HepG2 (cell line): ENCODE measurements at regions not wholly inside any gene's neighbourhood (a gene's known extent, or its start where the extent isn't known, plus 50 kb on each side); places are given as distances from the start of the nearest gene placed in this dataset.

ENCODE experiments used
- ATRX ChIP-seq: sonication (generic); formaldehyde crosslinking; IDR thresholded peaks from 2 replicates; pipeline ENCODE4 v1.4.0; 2020; ENCODE audit warnings: missing genetic modification reagents, borderline replicate concordance
- GLMP ChIP-seq: sonication (generic); formaldehyde crosslinking; IDR thresholded peaks from 2 replicates; pipeline ENCODE4 v1.9.0; 2021; ENCODE audit warnings: missing genetic modification reagents, mild to moderate bottlenecking, borderline replicate concordance
- MEF2D ChIP-seq: sonication (generic); formaldehyde crosslinking; IDR thresholded peaks from 2 replicates; pipeline ENCODE4 v1.5.1; 2020; ENCODE audit warnings: mild to moderate bottlenecking, missing genetic modification reagents
- NCOA2 ChIP-seq: sonication (generic); formaldehyde crosslinking; IDR thresholded peaks from 2 replicates; pipeline ENCODE4 v1.8.0; 2022; ENCODE audit warnings: inconsistent platforms
- NR2C2 ChIP-seq: sonication (generic); formaldehyde crosslinking; IDR thresholded peaks from 2 replicates; pipeline ENCODE4 v1.4.0; 2020; ENCODE audit warnings: missing genetic modification reagents, mild to moderate bottlenecking, moderate library complexity, borderline replicate concordance
- NR2F6 ChIP-seq, 2 experiments: IDR thresholded peaks; 2 replicates each; pipeline ENCODE4 v1.6.1; 2016; ENCODE audit warnings: antibody characterized with exemption in 1 of 2, mild to moderate bottlenecking in 1 of 2
- PAF1 ChIP-seq: IDR thresholded peaks from 2 replicates; pipeline ENCODE4 v1.6.1; 2016; ENCODE audit warnings: missing genetic modification reagents, missing compliant biosample characterization
- PAWR ChIP-seq: sonication (generic); formaldehyde crosslinking; IDR thresholded peaks from 2 replicates; pipeline ENCODE4 v1.4.0; 2020; ENCODE audit warnings: missing genetic modification reagents, mild to moderate bottlenecking, borderline replicate concordance
- PAXIP1 ChIP-seq: sonication (generic); formaldehyde crosslinking; conservative IDR thresholded peaks from 2 replicates; pipeline ENCODE4 v1.4.0; 2020; ENCODE audit warnings: mild to moderate bottlenecking, missing genetic modification reagents, moderate library complexity
- RFX1 ChIP-seq: fragments of 450-650 bp; IDR thresholded peaks from 2 replicates; pipeline ENCODE4 v1.6.1; 2017
- TBP ChIP-seq: sonication (generic); formaldehyde crosslinking; IDR thresholded peaks from 2 replicates; pipeline ENCODE4 v1.5.0; 2020; ENCODE audit warnings: missing genetic modification reagents
- TRIM24 ChIP-seq: sonication (generic); formaldehyde crosslinking; IDR thresholded peaks from 2 replicates; pipeline ENCODE4 v1.8.0; 2022; ENCODE audit warnings: mild to moderate bottlenecking, missing genetic modification reagents
- ZFP41 ChIP-seq: sonication (generic); formaldehyde crosslinking; IDR thresholded peaks from 2 replicates; pipeline ENCODE4 v1.4.0; 2020; ENCODE audit warnings: mild to moderate bottlenecking, missing genetic modification reagents, borderline replicate concordance
- ZNF468 ChIP-seq: sonication (generic); formaldehyde crosslinking; IDR thresholded peaks from 2 replicates; pipeline ENCODE4 v1.8.0; 2022; ENCODE audit warnings: mild to moderate bottlenecking, moderate library complexity, missing genetic modification reagents
- ZNF724P ChIP-seq: sonication (generic); formaldehyde crosslinking; IDR thresholded peaks from 2 replicates; pipeline ENCODE4 v1.8.0; 2022; ENCODE audit warnings: missing genetic modification reagents, borderline replicate concordance
- ZNF746 ChIP-seq: sonication (generic); formaldehyde crosslinking; IDR thresholded peaks from 2 replicates; pipeline ENCODE4 v1.8.0; 2022; ENCODE audit warnings: mild to moderate bottlenecking, missing genetic modification reagents
- ZNF781 ChIP-seq: sonication (generic); formaldehyde crosslinking; IDR thresholded peaks from 2 replicates; pipeline ENCODE4 v1.5.1; 2020; ENCODE audit warnings: borderline replicate concordance, mild to moderate bottlenecking, missing genetic modification reagents; ENCODE audit errors: not compliant biosample characterization
- ZNF83 ChIP-seq: sonication (generic); formaldehyde crosslinking; IDR thresholded peaks from 2 replicates; pipeline ENCODE4 v1.4.0; 2020; ENCODE audit warnings: missing genetic modification reagents, mild to moderate bottlenecking, borderline replicate concordance
- ZSCAN29 ChIP-seq: sonication (generic); formaldehyde crosslinking; conservative IDR thresholded peaks from 2 replicates; pipeline ENCODE4 v1.4.0; 2020; ENCODE audit warnings: mild to moderate bottlenecking, missing genetic modification reagents
- TF ChIP-seq, protein P1 (sequence below): sonication (generic); formaldehyde crosslinking; IDR thresholded peaks from 2 replicates; pipeline ENCODE4 v1.4.0; 2020; ENCODE audit warnings: missing genetic modification reagents
- TF ChIP-seq, protein P2 (sequence below): IDR thresholded peaks from 2 replicates; pipeline ENCODE4 v1.6.1; 2016; ENCODE audit warnings: missing compliant biosample characterization, missing genetic modification reagents, borderline replicate concordance
- TF ChIP-seq, protein P3 (sequence below): IDR thresholded peaks from 2 replicates; pipeline ENCODE4 v1.6.1; 2012; ENCODE audit warnings: inconsistent platforms

DNA sequence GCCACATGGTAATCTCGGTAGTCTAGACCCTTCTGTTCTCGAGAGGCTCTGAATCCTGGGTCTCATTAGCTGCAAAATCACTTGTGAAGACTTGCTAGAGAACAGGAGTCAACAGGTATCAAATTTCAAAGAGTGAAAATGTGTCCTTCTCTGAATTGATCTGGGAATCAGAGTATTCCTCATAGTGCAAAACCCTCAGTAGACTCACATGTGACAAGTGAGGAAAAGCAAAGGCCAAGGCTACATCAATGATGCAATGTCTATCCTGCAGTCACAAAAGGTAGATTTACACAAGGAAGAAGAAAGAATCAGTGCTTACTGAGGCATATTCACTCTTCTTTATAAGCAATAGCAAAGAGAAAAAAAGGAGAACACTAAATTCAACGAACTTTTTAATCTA, 1220.0 kb upstream of the GJE1 start (continued):
- TF ChIP-seq PAXIP1 (CRISPR knock-in tag) (peak; percentile 72), ZSCAN29 (CRISPR knock-in tag) (no peak), PAF1 (CRISPR knock-in tag) (no peak), MEF2D (CRISPR knock-in tag) (0 out of 2 replicates have a peak, but pooled peaks have one; percentile 21), ZNF468 (CRISPR knock-in tag) (no peak), TBP (no peak), NCOA2 (CRISPR knock-in tag) (peak; percentile 70; the same call in 1 of the 2 replicates), TRIM24 (CRISPR knock-in tag) (no peak), NR2F6 (IDR thresholded peaks at IDR 0.05) (peak; percentile 57; the same call in 1 of the 2 replicates), NR2F6 (CRISPR knock-in tag; IDR thresholded peaks at IDR 0.05) (peak; percentile 77), ZFP41 (CRISPR knock-in tag) (no peak), ZNF83 (CRISPR knock-in tag) (no peak), RFX1 (no peak), ATRX (CRISPR knock-in tag) (no peak), GLMP (CRISPR knock-in tag) (no peak), PAWR (CRISPR knock-in tag) (no peak), ZNF746 (CRISPR knock-in tag) (no peak), NR2C2 (CRISPR knock-in tag) (no peak; the same call in 1 of the 2 replicates), ZNF724P (CRISPR knock-in tag) (no peak), ZNF781 (no peak)
- TF ChIP-seq, protein P1, sequence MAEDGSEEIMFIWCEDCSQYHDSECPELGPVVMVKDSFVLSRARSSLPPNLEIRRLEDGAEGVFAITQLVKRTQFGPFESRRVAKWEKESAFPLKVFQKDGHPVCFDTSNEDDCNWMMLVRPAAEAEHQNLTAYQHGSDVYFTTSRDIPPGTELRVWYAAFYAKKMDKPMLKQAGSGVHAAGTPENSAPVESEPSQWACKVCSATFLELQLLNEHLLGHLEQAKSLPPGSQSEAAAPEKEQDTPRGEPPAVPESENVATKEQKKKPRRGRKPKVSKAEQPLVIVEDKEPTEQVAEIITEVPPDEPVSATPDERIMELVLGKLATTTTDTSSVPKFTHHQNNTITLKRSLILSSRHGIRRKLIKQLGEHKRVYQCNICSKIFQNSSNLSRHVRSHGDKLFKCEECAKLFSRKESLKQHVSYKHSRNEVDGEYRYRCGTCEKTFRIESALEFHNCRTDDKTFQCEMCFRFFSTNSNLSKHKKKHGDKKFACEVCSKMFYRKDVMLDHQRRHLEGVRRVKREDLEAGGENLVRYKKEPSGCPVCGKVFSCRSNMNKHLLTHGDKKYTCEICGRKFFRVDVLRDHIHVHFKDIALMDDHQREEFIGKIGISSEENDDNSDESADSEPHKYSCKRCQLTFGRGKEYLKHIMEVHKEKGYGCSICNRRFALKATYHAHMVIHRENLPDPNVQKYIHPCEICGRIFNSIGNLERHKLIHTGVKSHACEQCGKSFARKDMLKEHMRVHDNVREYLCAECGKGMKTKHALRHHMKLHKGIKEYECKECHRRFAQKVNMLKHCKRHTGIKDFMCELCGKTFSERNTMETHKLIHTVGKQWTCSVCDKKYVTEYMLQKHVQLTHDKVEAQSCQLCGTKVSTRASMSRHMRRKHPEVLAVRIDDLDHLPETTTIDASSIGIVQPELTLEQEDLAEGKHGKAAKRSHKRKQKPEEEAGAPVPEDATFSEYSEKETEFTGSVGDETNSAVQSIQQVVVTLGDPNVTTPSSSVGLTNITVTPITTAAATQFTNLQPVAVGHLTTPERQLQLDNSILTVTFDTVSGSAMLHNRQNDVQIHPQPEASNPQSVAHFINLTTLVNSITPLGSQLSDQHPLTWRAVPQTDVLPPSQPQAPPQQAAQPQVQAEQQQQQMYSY (CRISPR knock-in tag) = no peak
- TF ChIP-seq, protein P2, sequence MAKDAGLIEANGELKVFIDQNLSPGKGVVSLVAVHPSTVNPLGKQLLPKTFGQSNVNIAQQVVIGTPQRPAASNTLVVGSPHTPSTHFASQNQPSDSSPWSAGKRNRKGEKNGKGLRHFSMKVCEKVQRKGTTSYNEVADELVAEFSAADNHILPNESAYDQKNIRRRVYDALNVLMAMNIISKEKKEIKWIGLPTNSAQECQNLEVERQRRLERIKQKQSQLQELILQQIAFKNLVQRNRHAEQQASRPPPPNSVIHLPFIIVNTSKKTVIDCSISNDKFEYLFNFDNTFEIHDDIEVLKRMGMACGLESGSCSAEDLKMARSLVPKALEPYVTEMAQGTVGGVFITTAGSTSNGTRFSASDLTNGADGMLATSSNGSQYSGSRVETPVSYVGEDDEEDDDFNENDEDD (CRISPR knock-in tag) = no peak
- TF ChIP-seq, protein P3, sequence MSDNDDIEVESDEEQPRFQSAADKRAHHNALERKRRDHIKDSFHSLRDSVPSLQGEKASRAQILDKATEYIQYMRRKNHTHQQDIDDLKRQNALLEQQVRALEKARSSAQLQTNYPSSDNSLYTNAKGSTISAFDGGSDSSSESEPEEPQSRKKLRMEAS = peak; percentile 32; the same call in 1 of the 2 replicates
